ENCODE measurements at regions not wholly inside any gene's neighbourhood (a gene's known extent, or its start where the extent isn't known, plus 50 kb on each side); places are given as distances from the start of the nearest gene placed in this dataset.

DNA sequence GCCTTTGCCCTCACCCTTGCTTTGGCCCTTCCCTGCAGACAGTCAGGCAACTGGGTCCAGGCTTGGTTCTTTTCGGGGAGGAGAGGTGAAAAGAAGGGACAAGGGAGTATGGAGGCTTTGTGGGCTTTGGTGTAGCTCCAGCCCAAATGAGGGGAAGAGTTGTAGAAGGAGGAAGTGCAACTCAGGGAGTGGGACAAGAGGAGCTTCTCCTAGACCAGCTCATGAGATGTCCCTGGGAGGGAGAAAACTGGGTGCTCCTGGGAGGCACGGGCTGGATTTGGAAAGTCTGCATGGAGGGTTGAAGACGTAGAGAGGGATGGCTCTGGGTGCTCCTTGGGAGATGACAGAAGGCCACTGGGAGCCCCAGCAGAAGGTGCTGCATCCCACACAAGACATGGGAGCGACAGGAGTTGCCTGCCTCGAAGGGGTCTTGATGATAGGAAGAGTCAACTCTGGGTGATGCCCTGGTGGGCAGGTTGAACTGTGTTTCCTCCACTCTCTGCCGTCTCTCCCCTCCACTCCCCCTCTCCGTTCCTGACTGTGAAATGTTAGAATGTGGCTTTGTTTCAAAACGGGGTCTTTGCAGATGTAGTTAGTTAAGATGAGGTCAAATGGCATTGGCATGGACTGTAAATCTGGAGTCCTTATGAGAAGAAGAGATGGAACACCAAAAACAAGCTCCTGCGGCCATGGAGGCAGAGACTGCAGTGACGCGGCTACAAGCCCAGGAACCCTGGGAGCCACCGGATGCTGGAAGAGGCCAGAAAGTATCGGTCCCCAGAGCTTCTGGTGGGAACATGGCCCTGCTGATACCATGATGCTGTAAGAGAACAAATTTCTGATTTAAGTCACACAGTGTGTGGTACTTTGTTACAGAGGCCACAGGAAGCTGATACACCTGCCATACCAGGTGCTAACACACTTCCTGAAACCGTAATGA, 298.5 kb downstream of the GLRX3 start:
- H3K27me3 ChIP-seq (ENCODE audit: insufficient read depth, low read length) = no peaks in the 10 kb centered on the region
- H3K36me3 ChIP-seq (ENCODE audit: insufficient read depth, low read length) = no peaks in the 10 kb centered on the region

GRCh38 chr10:130435961-130436360, 299.8 kb downstream of the GLRX3 start:
- H3F3A ChIP-seq (ENCODE audit: insufficient read depth, low read length) = no peaks in the 10 kb centered on the region
- no peaks in the 10 kb centered on the region for H3K36me3 ChIP-seq (ENCODE audit: insufficient read depth, low read length)
- H3K79me2 ChIP-seq (ENCODE audit: insufficient read depth, low read length) = no peaks in the 10 kb centered on the region
- TF ChIP-seq, protein P1, sequence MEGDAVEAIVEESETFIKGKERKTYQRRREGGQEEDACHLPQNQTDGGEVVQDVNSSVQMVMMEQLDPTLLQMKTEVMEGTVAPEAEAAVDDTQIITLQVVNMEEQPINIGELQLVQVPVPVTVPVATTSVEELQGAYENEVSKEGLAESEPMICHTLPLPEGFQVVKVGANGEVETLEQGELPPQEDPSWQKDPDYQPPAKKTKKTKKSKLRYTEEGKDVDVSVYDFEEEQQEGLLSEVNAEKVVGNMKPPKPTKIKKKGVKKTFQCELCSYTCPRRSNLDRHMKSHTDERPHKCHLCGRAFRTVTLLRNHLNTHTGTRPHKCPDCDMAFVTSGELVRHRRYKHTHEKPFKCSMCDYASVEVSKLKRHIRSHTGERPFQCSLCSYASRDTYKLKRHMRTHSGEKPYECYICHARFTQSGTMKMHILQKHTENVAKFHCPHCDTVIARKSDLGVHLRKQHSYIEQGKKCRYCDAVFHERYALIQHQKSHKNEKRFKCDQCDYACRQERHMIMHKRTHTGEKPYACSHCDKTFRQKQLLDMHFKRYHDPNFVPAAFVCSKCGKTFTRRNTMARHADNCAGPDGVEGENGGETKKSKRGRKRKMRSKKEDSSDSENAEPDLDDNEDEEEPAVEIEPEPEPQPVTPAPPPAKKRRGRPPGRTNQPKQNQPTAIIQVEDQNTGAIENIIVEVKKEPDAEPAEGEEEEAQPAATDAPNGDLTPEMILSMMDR (IDR thresholded peaks at IDR 0.05; ENCODE audit: low read length) = no peak
- no peak for TF ChIP-seq EZH2 (IDR thresholded peaks at IDR 0.05; ENCODE audit: borderline replicate concordance, low read length)
- H4K20me1 ChIP-seq (ENCODE audit: insufficient read depth, low read length) = no peaks in the 10 kb centered on the region
- no peak overlapping the region for H2AFZ ChIP-seq (ENCODE audit: low read length)
- H3K9me3 ChIP-seq (ENCODE audit: low read length) = no peaks in the 10 kb centered on the region
- H3K4me3 ChIP-seq (ENCODE audit: low read depth, low read length, poor library complexity, severe bottlenecking) = no peak overlapping the region
- H3K4me2 ChIP-seq (ENCODE audit: low read length) = no peak overlapping the region
- no peaks in the 10 kb centered on the region for H3K27me3 ChIP-seq (ENCODE audit: insufficient read depth, low read length)
- H3K27ac ChIP-seq (ENCODE audit: low read depth, low read length, poor library complexity, severe bottlenecking) = no peak overlapping the region
- no peak overlapping the region for H3K9ac ChIP-seq (ENCODE audit: low read length)
- no peaks in the 10 kb centered on the region for H3K9me2 ChIP-seq (ENCODE audit: low read depth, low read length)
- H3K4me1 ChIP-seq (ENCODE audit: insufficient read depth, low read length, severe bottlenecking) = no peaks in the 10 kb centered on the region

More for the DNA sequence above, 298.5 kb downstream of the GLRX3 start:
- TF ChIP-seq, protein P1 (IDR thresholded peaks at IDR 0.05; ENCODE audit: low read length) = no peak
- no peak for TF ChIP-seq EZH2 (IDR thresholded peaks at IDR 0.05; ENCODE audit: borderline replicate concordance, low read length)
- Histone ChIP-seq H2AFZ (ENCODE audit: low read length) (no peak overlapping the region), H3K79me2 (ENCODE audit: insufficient read depth, low read length) (no peaks in the 10 kb centered on the region), H3F3A (ENCODE audit: insufficient read depth, low read length) (no peaks in the 10 kb centered on the region), H3K4me1 (ENCODE audit: insufficient read depth, low read length, severe bottlenecking) (no peaks in the 10 kb centered on the region), H3K27ac (ENCODE audit: low read depth, low read length, poor library complexity, severe bottlenecking) (no peak overlapping the region), H3K4me3 (ENCODE audit: low read depth, low read length, poor library complexity, severe bottlenecking) (no peak overlapping the region), H4K20me1 (ENCODE audit: insufficient read depth, low read length) (no peaks in the 10 kb centered on the region), H3K9me3 (ENCODE audit: low read length) (no peaks in the 10 kb centered on the region), H3K9me2 (ENCODE audit: low read depth, low read length) (no peaks in the 10 kb centered on the region), H3K9ac (ENCODE audit: low read length) (no peak overlapping the region), H3K4me2 (ENCODE audit: low read length) (no peak overlapping the region)

DNA sequence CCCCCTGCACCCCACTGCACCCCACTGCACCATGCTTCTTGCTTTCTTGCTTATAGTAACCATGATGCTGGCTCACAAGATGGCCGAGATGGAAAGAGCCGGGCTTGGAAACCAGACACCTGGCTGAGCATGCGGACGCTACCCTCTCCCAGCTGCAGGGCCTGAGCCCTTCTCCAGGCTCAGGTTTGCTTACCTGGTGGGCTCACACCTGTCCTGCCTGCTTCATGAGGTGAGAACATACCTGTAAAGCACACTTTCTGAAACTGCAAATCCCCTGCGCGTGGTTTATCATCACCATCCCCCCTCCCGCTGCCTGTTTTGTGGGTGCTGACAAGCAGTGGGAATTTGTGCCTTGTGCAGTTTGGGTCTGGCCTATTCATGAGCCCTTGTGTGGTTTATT, 302.7 kb downstream of the GLRX3 start:
- Histone ChIP-seq H3K27ac (ENCODE audit: low read depth, low read length, poor library complexity, severe bottlenecking) (no peak overlapping the region), H3K79me2 (ENCODE audit: insufficient read depth, low read length) (no peaks in the 10 kb centered on the region), H3K9ac (ENCODE audit: low read length) (no peak overlapping the region), H3K27me3 (ENCODE audit: insufficient read depth, low read length) (peaks cover 5% of the 10 kb centered on the region; the same call in 1 of the 2 replicates), H2AFZ (ENCODE audit: low read length) (no peak overlapping the region), H3K36me3 (ENCODE audit: insufficient read depth, low read length) (no peaks in the 10 kb centered on the region), H3K4me3 (ENCODE audit: low read depth, low read length, poor library complexity, severe bottlenecking) (no peak overlapping the region), H4K20me1 (ENCODE audit: insufficient read depth, low read length) (no peaks in the 10 kb centered on the region), H3K4me2 (ENCODE audit: low read length) (no peak overlapping the region), H3F3A (ENCODE audit: insufficient read depth, low read length) (no peaks in the 10 kb centered on the region), H3K4me1 (ENCODE audit: insufficient read depth, low read length, severe bottlenecking) (no peaks in the 10 kb centered on the region), H3K9me2 (ENCODE audit: low read depth, low read length) (no peaks in the 10 kb centered on the region), H3K9me3 (ENCODE audit: low read length) (no peaks in the 10 kb centered on the region)
- TF ChIP-seq EZH2 (IDR thresholded peaks at IDR 0.05; ENCODE audit: borderline replicate concordance, low read length) = no peak
- TF ChIP-seq, protein P1 (IDR thresholded peaks at IDR 0.05; ENCODE audit: low read length) = no peak
